NAMALWA (cell line): ENCODE measurements at regions not wholly inside any gene's neighbourhood (a gene's known extent, or its start where the extent isn't known, plus 50 kb on each side); places are given as distances from the start of the nearest gene placed in this dataset.

Experiments
- DNase-seq: peaks from one replicate; pipeline ENCODE4 v3.0.0-alpha.2; 2015; ENCODE audit warnings: low spot score

DNA sequence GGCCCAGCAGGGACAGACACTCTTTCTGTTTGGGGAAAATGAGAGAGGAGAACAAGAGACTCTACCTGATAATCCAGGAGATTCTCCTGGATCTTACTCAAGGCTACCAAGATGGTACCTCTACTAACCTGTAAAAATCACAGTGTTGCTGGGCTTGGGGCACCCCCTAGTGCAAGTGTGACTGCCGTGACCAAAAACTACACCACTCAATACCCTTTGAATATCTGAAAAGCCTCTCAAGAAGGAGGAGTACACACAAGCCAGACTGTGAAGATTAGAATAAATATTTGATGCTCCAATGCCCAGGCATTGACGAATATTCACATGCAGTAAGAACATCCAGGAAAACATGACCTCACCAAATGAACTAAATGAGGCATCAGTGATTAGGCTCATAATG, 965.4 kb downstream of the LRFN5 start:
- DNase-seq, result no peak

GRCh38 chr14:42569227-42569626, 962.6 kb downstream of the LRFN5 start:
- DNase-seq, result no peak

DNA sequence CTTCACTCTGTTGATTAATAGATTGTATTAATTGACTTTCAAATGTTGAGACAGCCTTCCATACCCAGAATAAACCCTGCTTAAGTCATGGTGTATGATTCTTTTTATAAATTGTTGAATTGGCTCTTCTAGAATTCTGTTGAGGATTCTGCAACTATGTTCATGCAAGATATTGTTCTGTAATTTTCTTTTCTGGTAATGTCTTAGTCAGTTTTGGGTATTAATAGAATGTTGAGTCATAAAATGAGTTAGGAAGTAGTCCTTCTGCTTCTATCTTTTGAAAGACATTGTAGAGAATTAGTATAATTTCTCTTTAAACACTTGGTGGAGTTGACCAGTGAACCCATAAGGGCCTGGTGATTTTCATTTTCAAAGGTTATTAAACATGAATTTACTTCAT, 958.9 kb downstream of the LRFN5 start:
- DNase-seq, result no peak

DNA sequence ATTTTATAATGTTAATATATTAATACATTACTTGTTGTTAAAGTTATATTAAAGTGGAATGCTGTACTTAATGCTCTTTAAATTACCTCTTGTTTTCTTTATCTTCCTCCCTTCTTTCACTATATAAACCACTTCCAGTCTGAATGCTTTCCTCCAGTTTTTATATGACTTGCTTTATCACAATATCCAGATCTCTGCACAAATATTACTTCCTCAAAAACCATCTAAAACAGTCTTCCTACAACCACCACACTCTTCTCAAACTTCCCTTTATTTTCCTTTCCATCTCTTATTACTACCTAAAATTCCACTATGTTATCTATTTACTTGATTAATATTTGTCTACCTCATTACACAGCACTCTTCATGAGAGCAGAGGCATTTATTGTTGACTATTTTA, 956.6 kb downstream of the LRFN5 start:
- no peak for DNase-seq

DNA sequence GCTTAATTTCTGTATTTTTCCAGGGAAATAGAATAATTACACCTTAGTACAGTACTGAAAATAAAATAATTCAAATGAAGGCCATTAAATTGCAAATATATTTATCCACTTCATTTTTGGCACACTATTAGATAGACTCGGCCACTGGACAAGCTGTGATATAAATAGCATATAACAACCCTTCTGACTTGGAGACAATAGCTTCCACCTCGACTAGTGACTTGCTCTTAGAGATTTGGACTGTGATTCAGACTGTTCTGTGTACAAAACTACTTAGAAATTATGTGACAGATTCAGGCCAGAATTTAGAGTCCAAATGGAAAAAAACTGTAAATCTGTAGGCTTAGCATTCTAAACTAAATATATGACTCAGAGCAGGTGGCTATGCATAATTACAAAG, 949.9 kb downstream of the LRFN5 start:
- DNase-seq, result no peak

DNA sequence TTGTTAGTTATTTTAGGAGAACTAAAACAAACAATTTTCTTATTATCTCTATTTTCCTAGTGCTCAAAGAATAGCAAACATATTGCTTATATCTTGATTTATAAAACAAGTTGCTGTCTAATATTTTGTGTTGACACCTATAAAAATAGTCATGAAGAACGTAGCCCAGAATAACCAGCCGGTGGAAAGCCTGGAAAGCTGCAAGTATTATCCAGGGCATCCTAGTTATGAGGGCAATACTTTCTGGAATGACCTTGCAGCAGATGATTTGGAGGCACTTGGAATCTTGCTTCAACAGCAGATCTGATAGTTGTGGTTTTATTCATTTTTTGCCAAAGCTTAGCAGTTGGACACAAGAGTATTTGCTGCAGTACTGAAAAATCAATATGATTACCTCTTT, 948.7 kb downstream of the LRFN5 start:
- DNase-seq, result no peak

GRCh38 chr14:42554091-42554490, 947.4 kb downstream of the LRFN5 start:
- DNase-seq, result no peak

- DNase-seq, result no peak
These were observed 943.6 kb downstream of the LRFN5 start for GRCh38 chr14:42550310-42550709.

DNA sequence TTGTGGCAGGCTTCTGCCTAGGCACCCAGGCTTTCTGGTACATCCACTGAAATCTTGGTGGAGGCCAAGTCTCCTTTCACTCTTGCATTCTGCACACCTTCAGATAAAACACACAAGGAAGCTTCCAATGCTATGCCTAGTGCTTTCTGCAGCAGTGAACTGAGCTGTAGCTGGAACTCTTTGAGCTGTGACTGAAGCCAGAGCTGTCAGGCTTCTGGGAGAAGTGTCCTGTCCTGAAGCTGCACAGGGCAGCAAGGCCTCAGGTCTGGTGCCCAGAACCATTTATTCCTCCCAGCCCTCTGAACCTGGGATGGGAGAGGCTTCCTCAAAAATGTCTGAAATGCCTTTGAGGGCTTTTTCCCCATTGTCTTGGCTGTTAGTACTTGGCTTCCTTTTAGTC, 941.7 kb downstream of the LRFN5 start:
- DNase-seq, result no peak

GRCh38 chr14:42545636-42546035, 939.0 kb downstream of the LRFN5 start:
- DNase-seq, result no peak

- no peak for DNase-seq
These were observed 934.9 kb downstream of the LRFN5 start for GRCh38 chr14:42541535-42542001.

- no peak for DNase-seq
These were observed 928.7 kb downstream of the LRFN5 start for GRCh38 chr14:42535397-42535796.

DNA sequence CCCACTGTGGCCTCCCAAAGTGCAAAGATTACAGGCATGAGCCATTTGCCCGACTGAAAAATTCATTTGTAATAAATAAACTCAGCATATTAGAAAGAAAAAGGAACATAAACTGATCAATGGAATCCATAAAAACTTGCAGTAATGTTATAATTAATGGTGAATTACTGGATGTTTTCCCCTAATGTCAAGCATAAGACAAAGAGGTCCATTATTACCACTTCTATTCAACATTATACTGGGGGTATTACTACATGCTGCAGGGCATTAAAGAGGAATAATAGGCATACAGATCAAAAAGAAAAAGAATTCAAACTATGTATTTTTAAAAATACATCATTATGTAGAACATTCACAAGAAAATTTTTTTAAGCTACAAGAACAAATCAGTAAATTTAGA, 926.8 kb downstream of the LRFN5 start:
- DNase-seq, result no peak

- DNase-seq, result no peak
These were observed 925.5 kb downstream of the LRFN5 start for GRCh38 chr14:42532194-42532593.

DNA sequence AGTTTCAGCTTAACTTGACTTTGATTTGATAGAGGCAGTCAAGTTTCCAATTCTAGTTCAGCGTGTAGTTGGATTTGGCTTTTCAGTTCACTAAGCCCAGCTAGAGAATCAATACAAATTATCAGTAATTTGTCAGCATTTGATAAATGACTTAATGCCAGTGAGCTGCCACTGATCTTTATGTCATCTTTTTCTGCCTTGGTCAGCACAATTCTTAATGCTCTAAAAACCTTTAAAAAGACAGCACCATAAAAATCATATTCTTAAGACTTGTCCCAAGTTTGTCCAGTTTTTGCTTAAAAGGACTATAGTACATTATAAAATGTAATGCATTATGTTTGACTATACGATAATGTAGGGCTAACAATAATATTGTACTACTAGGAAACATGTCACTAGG, 920.5 kb downstream of the LRFN5 start:
- DNase-seq, result no peak

DNA sequence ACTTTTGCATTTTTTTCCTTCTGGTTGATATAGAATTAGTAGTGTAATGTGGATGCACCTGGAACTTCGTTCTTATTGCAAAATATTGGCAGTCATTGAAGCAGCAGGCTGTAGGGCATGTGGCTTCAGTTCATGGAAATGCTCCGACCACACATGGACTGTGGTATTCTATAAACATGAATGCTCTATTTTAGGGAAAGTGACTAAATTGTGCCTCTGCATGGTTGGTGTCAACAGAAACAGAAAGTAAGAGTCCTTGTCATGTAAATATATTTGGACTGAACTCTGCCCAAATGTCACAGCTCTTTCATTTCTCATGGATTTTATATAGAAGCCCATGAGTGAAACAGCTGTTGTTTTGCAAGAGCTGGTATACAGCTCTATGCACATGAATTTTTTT, 917.0 kb downstream of the LRFN5 start:
- no peak for DNase-seq

DNA sequence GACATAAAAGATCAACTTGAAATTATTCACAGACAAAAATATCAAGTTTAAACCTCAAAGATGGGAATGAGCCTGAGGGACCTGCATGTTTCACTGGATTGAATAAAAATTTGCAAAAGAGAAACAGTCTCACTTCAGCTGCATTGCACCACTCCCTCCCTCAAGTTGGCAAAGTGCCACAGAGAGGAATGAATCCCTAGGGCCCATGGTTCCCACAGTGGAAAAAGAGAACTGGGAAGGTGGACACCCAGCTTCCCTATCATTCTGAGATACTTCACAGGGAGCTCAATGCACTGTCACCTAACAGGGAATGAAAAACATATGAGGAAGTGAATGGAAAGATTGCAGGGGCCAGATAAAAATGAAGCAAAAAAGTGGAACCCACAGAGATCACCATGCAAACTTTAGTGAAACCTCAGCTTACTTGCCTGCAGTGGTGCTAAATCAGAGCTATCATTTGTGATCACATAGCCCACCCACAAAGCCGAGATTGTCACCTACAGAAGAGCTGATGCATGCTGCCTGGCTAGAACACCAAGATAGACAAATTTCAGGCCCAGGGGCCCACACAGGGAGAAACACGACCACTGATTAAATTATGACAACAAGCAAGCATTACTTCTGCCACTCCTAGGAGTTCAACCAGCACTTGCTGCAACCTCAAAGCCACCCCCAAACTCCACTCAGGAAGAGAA, 911.3 kb downstream of the LRFN5 start:
- no peak for DNase-seq

- DNase-seq, result no peak
These were observed 907.2 kb downstream of the LRFN5 start for GRCh38 chr14:42513837-42514236.

DNA sequence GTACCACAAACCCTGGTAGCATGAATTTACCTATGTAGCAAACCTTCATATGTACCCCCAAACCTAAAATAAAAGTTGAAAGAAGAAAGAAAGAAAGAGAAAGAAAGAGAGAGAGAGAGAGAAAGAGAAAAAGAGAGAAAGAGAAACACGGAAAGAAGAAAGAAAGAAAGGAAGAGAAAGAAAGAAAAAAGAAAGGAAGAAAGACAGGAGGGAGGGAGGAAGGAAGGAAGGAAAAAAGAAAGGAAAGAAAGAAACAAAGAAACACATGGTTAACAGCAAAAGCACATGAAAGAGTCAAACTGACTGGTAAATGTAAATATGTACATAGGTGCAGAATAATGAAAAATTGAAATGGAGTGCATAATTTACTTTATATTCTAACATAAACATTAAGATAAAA, 903.4 kb downstream of the LRFN5 start:
- DNase-seq, result no peak

DNA sequence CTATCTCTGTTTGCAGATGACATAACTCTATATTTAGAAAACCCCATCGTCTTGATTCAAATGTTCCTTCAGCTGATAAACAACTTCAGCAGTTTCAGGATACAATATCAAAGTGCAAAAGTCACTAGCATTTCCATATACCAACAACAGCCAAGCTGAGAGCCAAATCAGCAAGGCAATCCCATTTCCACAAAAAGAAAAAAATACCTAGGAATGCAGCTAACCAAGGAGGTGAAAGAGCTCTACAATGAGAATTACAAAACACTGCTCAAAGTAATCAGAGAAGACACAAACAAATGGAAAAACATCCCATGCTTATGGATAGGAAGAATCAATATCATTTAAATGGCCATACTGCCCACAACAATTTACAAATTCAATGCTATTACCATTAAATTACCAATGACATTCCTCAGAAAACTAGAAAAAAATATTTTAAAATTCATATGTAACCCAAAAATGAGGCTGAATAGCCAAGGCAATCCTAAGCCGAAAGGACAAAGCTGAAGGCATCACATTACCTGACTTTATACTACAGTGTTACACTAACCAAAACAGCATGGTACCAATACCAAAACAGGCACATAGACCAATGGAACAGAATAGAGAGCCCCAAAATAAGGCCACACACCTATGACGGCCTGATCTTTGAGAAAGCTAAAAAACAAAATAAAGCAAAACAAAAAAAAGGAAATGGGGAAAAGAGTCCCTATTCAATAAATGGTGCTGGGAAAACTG, 901.7 kb downstream of the LRFN5 start:
- no peak for DNase-seq

DNA sequence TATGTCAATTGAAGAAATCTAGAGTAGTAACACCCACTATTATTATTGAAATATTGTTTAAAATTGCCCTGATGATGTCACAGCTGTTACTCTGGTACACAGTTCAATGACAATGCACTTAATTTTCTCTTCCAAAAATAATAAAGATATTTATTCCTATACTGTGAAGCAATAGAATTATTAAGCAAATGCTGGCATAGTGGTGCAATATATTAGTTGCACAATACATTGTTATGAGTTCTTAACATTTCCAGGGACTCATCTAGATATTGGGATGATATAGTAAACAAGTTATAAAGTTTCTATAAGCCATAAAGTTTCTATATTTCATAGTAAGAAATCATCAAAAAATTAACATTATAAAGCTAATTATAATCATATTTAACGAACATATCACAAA, 897.8 kb downstream of the LRFN5 start:
- no peak for DNase-seq

DNA sequence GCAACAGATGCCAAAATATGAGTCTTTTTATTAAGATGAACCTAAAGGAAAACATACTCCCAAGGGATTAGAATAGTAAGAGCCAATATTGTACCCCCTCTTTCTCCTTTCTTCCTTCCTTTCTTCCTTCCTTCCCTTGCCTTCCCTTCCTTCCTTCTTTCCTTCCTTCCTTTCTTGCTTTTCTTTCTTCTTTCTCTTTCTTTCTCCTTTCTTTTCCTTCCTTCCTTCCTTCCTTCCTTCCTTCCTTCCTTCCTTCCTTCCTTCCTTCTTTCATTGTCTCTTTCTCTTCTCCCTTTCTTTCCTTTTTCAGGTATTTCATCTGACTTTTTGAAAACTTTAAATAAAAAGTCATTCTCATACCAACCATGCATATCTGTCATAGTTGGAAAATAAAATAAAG, 892.5 kb downstream of the LRFN5 start:
- no peak for DNase-seq

DNA sequence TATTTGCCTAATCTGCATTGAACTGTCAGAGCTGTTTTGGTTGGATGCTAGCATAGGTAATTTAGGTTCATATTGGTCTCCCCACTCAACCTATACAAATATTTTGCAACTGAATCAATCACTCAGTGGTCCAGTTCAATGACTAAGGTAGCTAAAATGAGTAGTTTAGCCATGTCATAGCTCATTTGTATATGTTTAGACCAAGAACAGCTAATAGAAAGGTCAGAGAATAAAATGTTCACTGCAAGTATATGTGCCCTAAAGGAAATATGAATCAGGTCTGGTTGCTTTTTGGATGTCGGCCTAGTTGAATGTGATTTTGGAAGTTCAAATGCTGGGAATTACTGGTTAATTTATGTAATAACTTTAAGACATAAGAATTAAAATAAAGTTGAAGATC, 883.9 kb downstream of the LRFN5 start:
- no peak for DNase-seq

DNA sequence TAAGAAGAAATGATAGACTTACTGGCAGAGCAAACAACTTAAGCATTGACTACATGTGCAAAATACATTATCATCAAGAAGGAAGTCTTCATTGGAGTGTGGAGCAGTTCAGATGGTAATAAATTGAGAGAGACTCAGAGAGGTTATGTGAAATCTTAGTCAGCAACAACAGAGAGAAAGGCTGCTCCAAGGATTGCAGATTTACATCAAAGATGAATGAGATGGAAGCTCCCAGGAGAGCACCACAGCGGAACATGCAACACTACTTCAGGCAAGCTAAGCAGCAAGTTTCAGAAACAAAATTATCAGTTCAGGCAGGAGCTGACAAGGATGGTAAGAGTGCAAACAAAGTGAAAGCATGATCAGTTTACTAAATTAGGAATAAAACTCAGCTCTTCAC, 882.3 kb downstream of the LRFN5 start:
- DNase-seq, result no peak
